Endothelial cell of umbilical vein (primary cell): ENCODE measurements at regions not wholly inside any gene's neighbourhood (a gene's known extent, or its start where the extent isn't known, plus 50 kb on each side); places are given as distances from the start of the nearest gene placed in this dataset.

Source experiments
- CTCF ChIP-seq, 2 donors: IDR thresholded peaks; 1 replicate in 1 of 2; 2 replicates in 1 of 2; pipeline ENCODE4 v1.5.1; 2011; ENCODE audit warnings: low read length in 2 of 2, mild to moderate bottlenecking in 2 of 2, moderate library complexity in 2 of 2, control low read depth in 1 of 2, inconsistent platforms in 1 of 2, low read depth in 1 of 2; ENCODE audit not compliant: insufficient read depth in 1 of 2; ENCODE audit errors: extremely low read depth in 1 of 2
- EZH2 ChIP-seq: IDR thresholded peaks from 2 replicates; pipeline ENCODE4 v1.6.1; 2012; ENCODE audit warnings: borderline replicate concordance, low read depth, mild to moderate bottlenecking, moderate library complexity, low read length, inconsistent platforms; ENCODE audit not compliant: severe bottlenecking
- FOS ChIP-seq: IDR thresholded peaks from 2 replicates; pipeline ENCODE4 v1.6.1; 2011; ENCODE audit warnings: mild to moderate bottlenecking, low read length, moderate library complexity, borderline replicate concordance; ENCODE audit not compliant: insufficient read depth
- POLR2A ChIP-seq: IDR thresholded peaks from 2 replicates; pipeline ENCODE4 v1.6.1; 2012; ENCODE audit warnings: low read depth, mild to moderate bottlenecking, control low read depth, low read length
- POLR2AphosphoS5 ChIP-seq: IDR thresholded peaks from 2 replicates; pipeline ENCODE4 v1.6.1; 2012; ENCODE audit warnings: low read depth, mild to moderate bottlenecking, control low read depth, low read length, moderate library complexity; ENCODE audit not compliant: insufficient read depth

GRCh38 chr6:25179051-25179778 lies 100.0 kb upstream of the CARMIL1 start:
- TF ChIP-seq CTCF (IDR thresholded peaks at IDR 0.05; ENCODE audit: extremely low read depth in 1 of 2, insufficient read depth in 1 of 2, low read depth in 1 of 2, low read length in 2 of 2) (no peak), EZH2 (no peak), POLR2A (no peak), FOS (no peak), POLR2AphosphoS5 (no peak)
